ENCODE measurements at regions not wholly inside any gene's neighbourhood (a gene's known extent, or its start where the extent isn't known, plus 50 kb on each side); places are given as distances from the start of the nearest gene placed in this dataset.

DNA sequence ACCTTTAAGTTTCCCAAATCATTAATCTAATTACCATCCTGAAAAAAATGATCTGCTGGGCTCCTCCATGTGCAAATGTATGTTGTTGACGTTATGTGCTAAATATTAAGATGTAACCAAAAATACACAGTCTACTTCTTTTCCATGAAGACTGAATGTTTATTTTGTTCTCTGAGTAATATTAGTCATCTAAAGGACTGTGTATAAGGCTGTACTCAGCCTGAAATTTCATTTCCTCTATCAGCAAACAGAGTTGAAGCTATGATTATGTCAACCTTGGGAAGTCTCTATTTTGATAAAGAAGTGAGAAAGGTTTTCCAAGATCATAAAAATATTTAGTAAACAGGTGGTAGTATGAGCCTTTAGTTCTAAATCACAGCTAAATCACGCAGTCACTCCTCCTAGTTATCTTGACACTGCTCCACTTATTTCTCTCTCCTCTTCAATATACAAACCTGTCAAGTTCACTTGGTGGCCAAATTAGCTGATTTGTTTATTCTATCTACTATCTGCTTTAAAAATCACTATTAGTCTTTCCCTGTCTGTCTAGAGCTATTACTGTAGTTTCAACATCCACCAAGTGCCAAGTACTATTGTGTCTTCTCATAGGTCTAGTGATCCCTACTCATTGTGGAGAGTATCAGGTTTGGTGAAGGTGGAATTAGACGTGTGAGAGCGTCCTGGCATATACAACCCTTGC is 211.7 kb upstream of the STARD13 start:
- DNase-seq (ENCODE audit: extremely low read depth, low read depth): no peak
- TF ChIP-seq, protein P1, sequence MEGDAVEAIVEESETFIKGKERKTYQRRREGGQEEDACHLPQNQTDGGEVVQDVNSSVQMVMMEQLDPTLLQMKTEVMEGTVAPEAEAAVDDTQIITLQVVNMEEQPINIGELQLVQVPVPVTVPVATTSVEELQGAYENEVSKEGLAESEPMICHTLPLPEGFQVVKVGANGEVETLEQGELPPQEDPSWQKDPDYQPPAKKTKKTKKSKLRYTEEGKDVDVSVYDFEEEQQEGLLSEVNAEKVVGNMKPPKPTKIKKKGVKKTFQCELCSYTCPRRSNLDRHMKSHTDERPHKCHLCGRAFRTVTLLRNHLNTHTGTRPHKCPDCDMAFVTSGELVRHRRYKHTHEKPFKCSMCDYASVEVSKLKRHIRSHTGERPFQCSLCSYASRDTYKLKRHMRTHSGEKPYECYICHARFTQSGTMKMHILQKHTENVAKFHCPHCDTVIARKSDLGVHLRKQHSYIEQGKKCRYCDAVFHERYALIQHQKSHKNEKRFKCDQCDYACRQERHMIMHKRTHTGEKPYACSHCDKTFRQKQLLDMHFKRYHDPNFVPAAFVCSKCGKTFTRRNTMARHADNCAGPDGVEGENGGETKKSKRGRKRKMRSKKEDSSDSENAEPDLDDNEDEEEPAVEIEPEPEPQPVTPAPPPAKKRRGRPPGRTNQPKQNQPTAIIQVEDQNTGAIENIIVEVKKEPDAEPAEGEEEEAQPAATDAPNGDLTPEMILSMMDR (IDR thresholded peaks at IDR 0.05; ENCODE audit: low read depth, low read length): no peak

DNA sequence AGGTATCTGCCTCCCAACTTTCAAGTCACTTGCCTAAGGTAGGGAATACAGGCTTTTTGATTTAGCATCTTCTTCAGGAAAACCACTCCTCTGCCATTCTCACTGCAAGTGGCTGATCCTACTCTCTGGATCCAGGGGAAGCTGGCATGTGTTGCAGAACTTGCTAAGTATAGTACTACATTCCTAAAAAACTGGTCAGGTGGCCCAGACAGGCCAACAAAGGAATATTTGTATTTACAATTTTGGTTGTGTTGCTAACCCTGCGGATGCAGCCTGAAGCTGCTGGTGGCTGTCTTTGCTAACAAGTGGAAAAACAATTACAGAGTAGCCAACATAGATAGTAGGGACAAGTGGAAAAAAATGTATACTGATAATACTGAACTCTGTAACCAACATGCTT is 222.5 kb upstream of the STARD13 start:
- TF ChIP-seq, protein P1 (IDR thresholded peaks at IDR 0.05; ENCODE audit: low read depth, low read length): no peak
- DNase-seq (ENCODE audit: extremely low read depth, low read depth): no peak

DNA sequence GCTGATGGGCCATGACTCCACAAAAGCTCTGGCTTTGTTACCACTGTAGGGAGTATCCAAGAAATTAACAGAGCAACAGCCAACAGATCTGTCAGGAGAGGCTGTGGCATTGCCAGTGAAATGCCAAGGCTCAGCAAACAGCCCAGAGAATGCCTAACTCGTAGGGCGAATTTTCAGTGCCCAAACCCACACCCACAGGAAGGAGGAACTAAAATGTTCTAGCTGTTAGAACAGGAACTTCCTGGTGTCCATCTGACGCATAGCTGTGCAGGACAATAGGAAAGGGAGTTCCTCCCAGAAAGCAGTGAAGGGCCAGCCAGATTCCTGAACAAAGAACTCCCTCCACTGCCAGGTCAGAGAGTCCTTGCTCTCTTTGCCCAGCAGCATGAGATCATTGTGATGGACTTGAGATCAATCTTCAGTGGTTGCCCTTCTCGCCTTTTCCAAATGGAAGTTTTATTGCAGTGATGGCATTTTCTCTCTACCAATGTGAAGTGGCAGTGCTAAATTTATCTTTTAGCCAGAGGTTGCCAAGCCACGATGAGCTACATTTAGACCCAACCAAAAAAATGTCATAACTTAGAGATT is 224.2 kb upstream of the STARD13 start:
- TF ChIP-seq, protein P1 (IDR thresholded peaks at IDR 0.05; ENCODE audit: low read depth, low read length): no peak
- no peak for DNase-seq (ENCODE audit: extremely low read depth, low read depth)

DNA sequence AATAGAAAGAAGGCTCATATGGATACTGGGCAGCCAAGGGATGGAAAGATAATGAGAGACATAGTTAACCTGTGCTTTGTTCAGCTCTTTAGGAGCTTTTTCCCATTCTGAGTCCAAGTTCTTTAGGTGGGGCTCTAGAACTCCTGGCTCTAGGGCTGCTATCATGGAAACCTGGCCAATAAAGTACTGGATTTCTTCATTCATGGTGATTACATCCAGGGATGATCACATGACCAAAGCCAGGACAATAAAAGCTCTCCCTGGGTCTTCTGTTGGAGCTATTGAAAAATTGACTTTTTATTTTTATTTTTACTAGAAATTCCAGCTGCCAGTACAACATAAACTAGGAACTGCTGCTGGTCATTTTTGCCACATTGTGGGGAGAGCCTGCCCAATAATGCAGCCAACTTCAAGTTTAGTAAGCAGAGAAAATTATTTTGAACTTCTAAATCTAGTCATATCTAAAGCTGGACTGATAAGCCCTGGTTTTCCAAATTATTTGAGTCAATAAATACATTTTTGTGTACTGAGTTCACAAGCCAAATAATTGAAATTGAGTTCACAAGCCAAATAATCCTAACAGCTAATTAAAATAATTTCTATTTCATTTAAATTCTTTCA is 224.9 kb upstream of the STARD13 start:
- no peak for DNase-seq (ENCODE audit: extremely low read depth, low read depth)
- TF ChIP-seq, protein P1 (IDR thresholded peaks at IDR 0.05; ENCODE audit: low read depth, low read length): no peak

DNA sequence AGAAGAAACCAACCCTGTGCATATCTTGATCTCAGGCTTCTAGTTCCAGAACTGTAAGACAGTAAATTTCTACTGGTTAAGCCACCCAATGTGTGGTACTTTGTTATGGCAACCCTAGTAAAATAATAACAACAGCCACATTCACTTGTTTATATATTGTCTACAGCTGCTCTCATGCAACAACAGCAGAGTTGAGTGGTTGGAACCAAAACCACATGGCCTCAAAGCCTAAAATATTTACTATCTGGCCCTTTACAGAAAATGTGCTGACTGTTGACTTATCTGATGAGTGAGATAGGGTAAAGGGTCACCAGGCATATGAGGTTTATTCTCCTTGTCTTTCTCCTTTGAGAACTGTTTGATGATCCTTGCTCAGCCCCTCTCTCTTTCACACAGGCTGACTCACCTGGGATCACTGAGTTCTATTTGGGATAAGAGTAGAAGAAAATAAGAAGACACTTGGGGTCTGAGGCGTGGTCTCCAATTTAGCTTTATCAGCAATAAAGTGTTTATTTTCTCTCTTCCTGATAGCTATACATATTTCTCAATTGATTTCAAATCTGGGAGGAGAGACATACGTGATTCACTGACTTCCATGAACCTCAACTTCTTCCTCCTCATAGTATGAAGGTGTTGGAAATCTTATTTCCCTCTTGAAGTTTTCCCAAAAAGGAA is 227.5 kb upstream of the STARD13 start:
- TF ChIP-seq, protein P1 (IDR thresholded peaks at IDR 0.05; ENCODE audit: low read depth, low read length): no peak
- DNase-seq (ENCODE audit: extremely low read depth, low read depth): no peak

DNA sequence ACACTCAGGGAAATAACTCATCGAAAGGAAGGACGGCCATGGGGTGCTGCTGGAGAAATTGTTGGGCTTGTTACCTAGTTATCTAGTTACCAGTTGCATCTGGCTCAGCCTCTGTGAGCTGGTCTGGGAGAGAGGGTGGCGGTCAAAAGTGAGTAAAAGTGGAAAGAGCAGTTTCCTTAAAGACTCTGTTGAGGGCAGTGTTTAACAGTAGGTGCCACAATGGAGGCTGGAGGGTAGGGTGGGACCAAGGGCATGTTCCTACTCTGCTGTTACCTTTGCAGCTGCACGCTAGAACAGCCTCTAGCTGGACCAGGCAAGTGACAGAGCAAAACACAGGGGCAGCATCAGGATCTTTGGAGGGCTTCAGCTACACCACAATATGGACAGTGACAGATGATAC is 228.8 kb upstream of the STARD13 start:
- TF ChIP-seq, protein P1 (IDR thresholded peaks at IDR 0.05; ENCODE audit: low read depth, low read length): no peak
- DNase-seq (ENCODE audit: extremely low read depth, low read depth): no peak

DNA sequence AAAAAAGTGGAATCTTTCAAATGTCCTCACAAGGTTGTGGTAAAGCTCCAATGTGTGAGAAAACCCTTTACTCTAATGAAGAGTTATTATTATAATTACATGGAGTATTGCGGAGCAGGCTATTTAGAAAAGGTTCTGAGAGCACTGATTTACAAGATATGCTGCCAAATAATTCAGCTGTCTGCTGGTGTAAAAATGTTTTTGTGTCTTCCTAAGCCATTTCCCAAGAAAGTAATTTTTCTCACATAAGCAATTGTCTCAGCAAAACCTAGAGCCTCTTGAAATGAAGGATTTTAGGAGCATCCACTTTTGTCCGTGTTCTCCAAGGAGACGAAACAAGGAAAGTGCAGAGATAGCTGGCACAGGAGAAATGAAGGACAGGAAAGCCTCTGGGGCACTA is 229.6 kb upstream of the STARD13 start:
- TF ChIP-seq, protein P1 (IDR thresholded peaks at IDR 0.05; ENCODE audit: low read depth, low read length): no peak
- DNase-seq (ENCODE audit: extremely low read depth, low read depth): no peak
